Neuronal stem cell (in vitro differentiated cells): ENCODE measurements at regions not wholly inside any gene's neighbourhood (a gene's known extent, or its start where the extent isn't known, plus 50 kb on each side); places are given as distances from the start of the nearest gene placed in this dataset.

Experiments
- DNase-seq: peaks from one replicate; pipeline ENCODE4 v3.0.0-alpha.2; 2013; ENCODE audit warnings: low spot score
- H2AFZ ChIP-seq: one replicate; pipeline ENCODE4 v1.6.1; 2013; ENCODE audit warnings: mild to moderate bottlenecking, low read length, inconsistent platforms
- H2AK5ac ChIP-seq: 2 replicates; pipeline ENCODE4 v1.6.1; 2013; ENCODE audit warnings: low read depth, mild to moderate bottlenecking, inconsistent platforms, low read length, moderate library complexity, mixed read lengths
- H2BK120ac ChIP-seq: 2 replicates; pipeline ENCODE4 v1.6.1; 2013; ENCODE audit warnings: low read depth, mild to moderate bottlenecking, inconsistent platforms, low read length, moderate library complexity, mixed read lengths
- H2BK12ac ChIP-seq: one replicate; pipeline ENCODE4 v1.6.1; 2013; ENCODE audit warnings: low read length, inconsistent platforms
- H2BK15ac ChIP-seq: 2 replicates; pipeline ENCODE4 v1.6.1; 2013; ENCODE audit warnings: mild to moderate bottlenecking, low read length, inconsistent platforms, mixed read lengths
- H2BK5ac ChIP-seq: one replicate; pipeline ENCODE4 v1.6.1; 2013; ENCODE audit warnings: inconsistent platforms, mild to moderate bottlenecking, low read length, moderate library complexity
- H3K14ac ChIP-seq: one replicate; pipeline ENCODE4 v1.6.1; 2013; ENCODE audit warnings: low read length, inconsistent platforms
- H3K18ac ChIP-seq: 2 replicates; pipeline ENCODE4 v1.6.1; 2013; ENCODE audit warnings: low read length, inconsistent platforms
- H3K23ac ChIP-seq: 2 replicates; pipeline ENCODE4 v1.6.1; 2013; ENCODE audit warnings: low read depth, mild to moderate bottlenecking, mixed read lengths, low read length, inconsistent platforms; ENCODE audit not compliant: poor library complexity
- H3K27ac ChIP-seq: replicated peaks from 3 replicates; pipeline ENCODE4 v1.5.1; 2013; ENCODE audit warnings: low read length, inconsistent platforms
- H3K27me3 ChIP-seq, 3 experiments: 2 replicates each; pipeline ENCODE4 v1.6.1; 2013; ENCODE audit warnings: low read length in 3 of 3, mild to moderate bottlenecking in 2 of 3, inconsistent platforms in 1 of 3, low read depth in 1 of 3, mixed read lengths in 1 of 3, moderate library complexity in 1 of 3; ENCODE audit not compliant: control insufficient read depth in 3 of 3, insufficient read depth in 3 of 3
- H3K36me3 ChIP-seq, 2 donors: replicated peaks in 1 of 2; 2 replicates each; pipeline ENCODE4 v1.6.1; 2013; ENCODE audit warnings: low read length in 2 of 2; ENCODE audit not compliant: control insufficient read depth in 2 of 2, insufficient read depth in 2 of 2
- H3K4ac ChIP-seq: 2 replicates; pipeline ENCODE4 v1.6.1; 2013; ENCODE audit warnings: inconsistent platforms, mild to moderate bottlenecking, low read length, moderate library complexity
- H3K4me1 ChIP-seq, 2 donors: 1 replicate in 1 of 2; 2 replicates in 1 of 2; pipeline ENCODE4 v1.6.1; 2013; ENCODE audit warnings: low read length in 2 of 2, low read depth in 1 of 2; ENCODE audit not compliant: control insufficient read depth in 2 of 2, insufficient read depth in 1 of 2
- H3K4me2 ChIP-seq: one replicate; pipeline ENCODE4 v1.6.1; 2013; ENCODE audit warnings: mild to moderate bottlenecking, low read length, inconsistent platforms; ENCODE audit not compliant: insufficient read depth, poor library complexity, severe bottlenecking
- H3K4me3 ChIP-seq, 2 donors: 2 replicates each; pipeline ENCODE4 v1.5.1; 2013; ENCODE audit warnings: low read length in 2 of 2, mild to moderate bottlenecking in 2 of 2, inconsistent platforms in 1 of 2, moderate library complexity in 1 of 2
- H3K79me1 ChIP-seq: one replicate; pipeline ENCODE4 v1.6.1; 2013; ENCODE audit warnings: low read depth, mild to moderate bottlenecking, inconsistent platforms, low read length, moderate library complexity
- H3K9ac ChIP-seq: one replicate; pipeline ENCODE4 v1.6.1; 2013; ENCODE audit warnings: mild to moderate bottlenecking, low read depth, low read length, inconsistent platforms; ENCODE audit not compliant: poor library complexity
- H3K9me3 ChIP-seq, 2 donors: replicated peaks in 1 of 2; 2 replicates each; pipeline versions ENCODE3 to v1.6.1; 2013; ENCODE audit warnings: low read length in 2 of 2, mild to moderate bottlenecking in 2 of 2, inconsistent platforms in 1 of 2, low read depth in 1 of 2, mixed read lengths in 1 of 2, moderate library complexity in 1 of 2; ENCODE audit not compliant: control insufficient read depth in 2 of 2, insufficient read depth in 1 of 2
- H4K8ac ChIP-seq: one replicate; pipeline ENCODE4 v1.6.1; 2013; ENCODE audit warnings: low read depth, mild to moderate bottlenecking, inconsistent platforms, low read length, moderate library complexity
- H4K91ac ChIP-seq: one replicate; pipeline ENCODE4 v1.6.1; 2013; ENCODE audit warnings: low read length, low read depth, mild to moderate bottlenecking, inconsistent platforms; ENCODE audit not compliant: poor library complexity
- WGBS, 2 donors: extraction: QIAGEN DNeasy Blood & Tissue Kit; methylation state at CpG; one replicate each; pipeline ENCODE4 v1.1.7; 2013; ENCODE audit warnings: missing lambda C conversion rate in 2 of 2, mixed read lengths in 1 of 2; ENCODE audit not compliant: insufficient read length in 2 of 2, insufficient replicate concordance in 1 of 2; ENCODE audit errors: extremely low coverage in 2 of 2; 5-methylcytosine and 5-hydroxymethylcytosine counted together

DNA sequence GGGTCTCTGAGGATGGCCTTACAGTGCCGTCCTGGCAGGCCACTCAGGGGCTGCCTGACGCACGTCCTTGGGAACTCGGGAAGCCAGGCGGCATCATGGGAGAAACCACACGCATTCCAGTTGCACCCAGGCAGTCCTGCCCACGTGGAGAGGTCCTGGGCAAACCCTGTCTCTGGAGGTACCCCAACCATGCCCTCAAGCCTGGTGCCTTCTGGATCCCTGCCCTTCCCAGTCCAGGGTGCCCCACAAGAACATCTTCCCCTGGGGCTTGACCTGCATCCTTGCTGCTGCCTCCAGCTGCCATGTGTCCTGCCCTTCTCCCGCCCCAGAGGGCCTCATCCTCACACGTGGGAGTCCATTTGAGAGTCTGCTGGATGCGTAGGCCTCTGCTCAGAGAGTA lies 200.3 kb upstream of the PPP2R2D start:
- Histone ChIP-seq H2AK5ac (no peak overlapping the region), H3K4me1 (peaks cover 0 to 8% of the 10 kb centered on the region in 2 donors), H3K4me3 (no peak overlapping the region), H3K4me2 (no peak overlapping the region), H4K8ac (no peak overlapping the region), H4K91ac (no peak overlapping the region), H3K27me3 (peaks cover 0 to 7% (median 0%) of the 10 kb centered on the region in 3 experiments), H3K14ac (no peak overlapping the region), H3K9me3 (no peaks in the 10 kb centered on the region), H2BK120ac (no peak overlapping the region), H3K23ac (no peak overlapping the region), H3K4ac (no peak overlapping the region), H2BK5ac (no peak overlapping the region), H3K18ac (no peak overlapping the region), H3K79me1 (no peaks in the 10 kb centered on the region), H2AFZ (no peak overlapping the region), H3K27ac (no peak overlapping the region), H2BK12ac (no peak overlapping the region), H2BK15ac (no peak overlapping the region), H3K9ac (no peak overlapping the region), H3K36me3 (no peaks in the 10 kb centered on the region)
- WGBS, 2 donors: no CpG with 5 or more reads among the region's 10 CpGs
- no peak for DNase-seq

DNA sequence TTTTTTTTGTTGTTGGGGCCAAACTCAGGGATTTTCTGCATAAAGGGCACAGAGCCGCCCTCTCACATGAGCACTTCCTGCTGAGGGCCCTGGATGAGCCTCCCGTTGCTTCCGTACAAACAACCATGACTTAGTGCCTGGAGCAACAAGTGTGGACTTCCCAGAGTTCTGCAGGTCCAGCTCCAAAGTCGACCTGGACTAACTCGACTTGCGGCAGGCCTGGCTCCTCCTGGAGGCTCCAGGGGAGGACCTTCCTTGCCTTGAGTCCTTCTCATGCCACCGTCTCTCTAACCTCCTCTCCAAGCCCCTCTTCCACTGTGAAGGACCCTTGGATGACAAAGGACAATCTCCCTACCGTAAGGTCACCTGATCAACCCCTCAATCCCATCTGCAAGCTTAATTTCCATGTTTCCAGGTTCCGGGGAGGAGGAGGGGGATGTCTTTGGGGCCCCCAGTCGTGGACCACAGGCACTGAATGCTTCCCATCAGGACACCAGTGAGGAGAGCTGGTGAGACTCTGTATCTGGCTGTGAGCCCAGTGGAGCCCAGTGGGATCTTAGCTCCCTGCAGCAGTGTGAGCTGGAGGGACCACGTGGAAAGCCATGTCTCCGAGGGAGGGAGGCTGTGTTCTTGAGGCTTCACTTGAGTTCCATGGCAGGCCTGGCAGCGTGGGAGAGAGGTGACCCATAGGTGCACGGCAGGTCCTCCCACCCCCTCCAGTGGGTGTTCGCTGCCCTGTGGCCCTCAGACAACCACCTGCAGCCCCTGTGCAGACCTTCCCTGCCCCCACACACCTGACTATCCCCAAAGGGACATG lies 199.5 kb upstream of the PPP2R2D start:
- H3K18ac ChIP-seq: no peak overlapping the region
- H3K36me3 ChIP-seq: no peaks in the 10 kb centered on the region
- H4K8ac ChIP-seq: no peak overlapping the region
- H3K27me3 ChIP-seq: peaks cover 0 to 7% (median 0%) of the 10 kb centered on the region in 3 experiments
- H3K4me2 ChIP-seq: no peak overlapping the region
- no peak overlapping the region for H2BK5ac ChIP-seq
- H3K9ac ChIP-seq: no peak overlapping the region
- no peak overlapping the region for H2BK15ac ChIP-seq
- no peak overlapping the region for H3K23ac ChIP-seq
- no peak overlapping the region for H4K91ac ChIP-seq
- no peak overlapping the region for H2AK5ac ChIP-seq
- no CpG with 5 or more reads among the region's 15 CpGs for WGBS, 2 donors
- H3K4ac ChIP-seq: no peak overlapping the region
- H3K4me1 ChIP-seq: peaks cover 0 to under 1% of the 10 kb centered on the region in 2 donors
- no peak overlapping the region for H3K14ac ChIP-seq
- no peak overlapping the region for H2BK12ac ChIP-seq
- no peak overlapping the region for H2BK120ac ChIP-seq
- no peak overlapping the region for H3K4me3 ChIP-seq
- no peak overlapping the region for H2AFZ ChIP-seq
- DNase-seq: no peak
- H3K27ac ChIP-seq: no peak overlapping the region
- peaks cover 0 to under 1% of the 10 kb centered on the region in 2 donors for H3K9me3 ChIP-seq
- no peaks in the 10 kb centered on the region for H3K79me1 ChIP-seq

DNA sequence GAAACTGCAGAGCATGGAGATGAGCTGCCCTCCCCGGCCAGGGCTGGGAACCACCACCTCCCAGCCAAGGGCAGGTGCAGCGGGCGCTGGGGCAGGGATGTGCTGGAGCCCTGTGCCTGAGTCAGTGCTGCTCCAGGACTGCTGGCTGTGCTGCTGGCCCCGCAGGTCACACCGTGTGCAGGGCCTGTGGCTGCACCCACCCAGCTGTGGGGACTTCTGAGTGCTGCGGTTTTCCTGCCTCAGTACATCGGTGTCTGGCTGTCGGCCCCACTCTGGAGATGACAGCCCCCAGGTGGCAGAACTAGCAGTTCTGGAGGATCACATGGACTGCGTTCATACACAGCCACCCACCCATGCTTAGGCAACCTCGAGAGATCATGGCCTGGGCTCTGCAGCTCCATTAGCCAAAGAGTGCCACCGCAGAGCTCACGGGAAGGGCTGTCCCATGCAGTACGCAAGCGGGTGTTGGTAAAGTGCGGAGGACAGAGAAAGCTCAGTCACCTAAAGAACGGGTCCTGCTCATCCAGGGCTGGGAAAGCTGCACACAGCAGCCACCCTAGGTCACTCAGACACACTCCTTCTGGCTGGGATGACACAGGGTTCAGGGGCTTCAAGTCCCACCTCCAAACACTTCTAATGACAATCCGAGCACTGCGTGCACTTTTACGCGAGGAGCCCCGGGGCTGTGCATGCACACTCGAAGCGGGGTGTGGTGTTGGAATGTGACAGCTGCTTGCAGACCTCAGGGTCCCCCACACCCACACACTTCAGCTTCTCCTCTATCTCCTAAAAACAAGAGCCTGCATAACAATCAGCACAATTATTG lies 198.1 kb upstream of the PPP2R2D start:
- peaks cover 0 to 8% of the 10 kb centered on the region in 2 donors for H3K9me3 ChIP-seq
- H3K4me2 ChIP-seq: no peak overlapping the region
- H3K27me3 ChIP-seq: peaks cover 0 to 7% (median 0%) of the 10 kb centered on the region in 3 experiments
- H2AK5ac ChIP-seq: peak overlapping the region; percentile 33
- no peak overlapping the region for H2BK120ac ChIP-seq
- H2BK12ac ChIP-seq: peak overlapping the region; percentile 65
- H4K8ac ChIP-seq: no peak overlapping the region
- no peaks in the 10 kb centered on the region for H3K36me3 ChIP-seq
- peak overlapping the region; percentile 68 for H2BK15ac ChIP-seq
- H3K79me1 ChIP-seq: no peaks in the 10 kb centered on the region
- no peak overlapping the region for H3K4me3 ChIP-seq
- peak overlapping the region; percentile 55 for H3K18ac ChIP-seq
- H3K9ac ChIP-seq: no peak overlapping the region
- H3K4me1 ChIP-seq: no peaks in the 10 kb centered on the region
- no peak for DNase-seq
- no peak overlapping the region for H4K91ac ChIP-seq
- no peak overlapping the region for H2BK5ac ChIP-seq
- H3K23ac ChIP-seq: peak overlapping the region; percentile 32
- no peak overlapping the region for H2AFZ ChIP-seq
- no peak overlapping the region for H3K4ac ChIP-seq
- H3K27ac ChIP-seq: no peak overlapping the region
- WGBS, 2 donors: no CpG with 5 or more reads among the region's 23 CpGs
- peak overlapping the region; percentile 32 for H3K14ac ChIP-seq

DNA sequence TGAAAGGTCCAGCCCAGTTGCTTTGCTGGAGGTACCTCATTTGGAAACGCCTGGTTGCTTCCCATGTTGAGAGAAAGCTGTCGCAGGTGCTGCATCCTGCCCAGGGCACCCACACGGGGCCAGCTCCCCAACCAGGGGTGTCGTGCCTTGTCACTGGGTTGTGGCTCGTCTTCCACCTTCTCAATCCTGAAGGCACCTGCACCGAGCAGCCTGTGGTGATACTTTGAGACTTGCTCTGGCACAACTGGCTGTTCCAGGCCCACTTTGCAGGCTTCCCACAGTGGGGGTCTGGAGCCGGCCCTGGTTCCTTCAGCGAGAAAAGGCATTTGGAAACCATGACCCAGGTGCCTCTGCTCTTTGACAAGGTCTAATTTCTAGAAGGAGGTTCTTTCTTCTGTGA lies 197.3 kb upstream of the PPP2R2D start:
- H2AK5ac ChIP-seq: peak overlapping the region; percentile 49
- H2BK5ac ChIP-seq: no peak overlapping the region
- no peak overlapping the region for H3K4ac ChIP-seq
- no peak overlapping the region for H3K4me3 ChIP-seq
- no peaks in the 10 kb centered on the region for H3K4me1 ChIP-seq
- no peak overlapping the region for H3K9ac ChIP-seq
- no peaks in the 10 kb centered on the region for H3K36me3 ChIP-seq
- H3K18ac ChIP-seq: peak overlapping the region; percentile 27
- DNase-seq: no peak
- no peak overlapping the region for H2BK15ac ChIP-seq
- no peak overlapping the region for H2BK120ac ChIP-seq
- no peak overlapping the region for H2AFZ ChIP-seq
- no peaks in the 10 kb centered on the region for H3K79me1 ChIP-seq
- H3K4me2 ChIP-seq: no peak overlapping the region
- H3K27me3 ChIP-seq: peaks cover 0 to 7% (median 0%) of the 10 kb centered on the region in 3 experiments
- no peak overlapping the region for H2BK12ac ChIP-seq
- peaks cover 0 to 8% of the 10 kb centered on the region in 2 donors for H3K9me3 ChIP-seq
- no peak overlapping the region for H3K27ac ChIP-seq
- no peak overlapping the region for H4K8ac ChIP-seq
- no peak overlapping the region for H3K14ac ChIP-seq
- H3K23ac ChIP-seq: no peak overlapping the region
- no CpG with 5 or more reads among the region's 8 CpGs for WGBS, 2 donors
- H4K91ac ChIP-seq: no peak overlapping the region
